EL (cell line): ENCODE measurements at regions not wholly inside any gene's neighbourhood (a gene's known extent, or its start where the extent isn't known, plus 50 kb on each side); places are given as distances from the start of the nearest gene placed in this dataset.

Experiments
- DNase-seq: peaks from one replicate; pipeline ENCODE4 v3.0.0-alpha.2; 2016

- no peak for DNase-seq
Measured at GRCh38 chr6:147042679-147043078, 161.5 kb upstream of the STXBP5 start.

GRCh38 chr6:147043994-147044477 lies 160.2 kb upstream of the STXBP5 start:
- peak; percentile 29 for DNase-seq

- no peak for DNase-seq
Measured at GRCh38 chr6:147046141-147046877, 157.9 kb upstream of the STXBP5 start.

- no peak for DNase-seq
Measured at GRCh38 chr6:147048930-147049329, 155.3 kb upstream of the STXBP5 start.

DNA sequence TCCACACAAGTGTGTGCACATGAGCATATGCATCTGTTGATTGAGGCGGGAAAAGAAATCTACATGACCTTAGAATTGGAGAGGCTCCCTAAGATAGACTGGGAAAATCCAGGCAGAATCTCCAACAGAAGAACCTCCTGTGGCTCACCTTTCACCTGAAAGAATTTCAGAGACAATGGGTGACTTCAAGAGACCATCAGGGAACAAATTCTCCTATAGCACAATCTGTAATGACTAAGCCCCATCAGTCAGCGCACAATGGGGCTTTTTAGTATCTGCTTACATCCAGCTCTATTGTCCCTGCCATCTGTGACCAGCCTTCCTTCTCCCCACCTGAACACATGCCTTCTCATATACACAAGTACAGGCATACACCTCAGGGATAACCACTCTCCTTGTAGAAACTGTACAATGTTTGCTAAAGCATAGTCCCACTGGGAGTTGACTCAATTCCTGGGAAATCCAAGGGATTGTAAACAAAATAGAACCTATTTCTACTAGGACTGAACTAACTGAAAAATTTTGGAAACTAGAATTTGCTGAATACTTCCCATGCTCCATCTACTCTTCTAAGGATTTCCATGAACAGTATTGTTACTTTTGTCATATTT lies 150.8 kb upstream of the STXBP5 start:
- no peak for DNase-seq

DNA sequence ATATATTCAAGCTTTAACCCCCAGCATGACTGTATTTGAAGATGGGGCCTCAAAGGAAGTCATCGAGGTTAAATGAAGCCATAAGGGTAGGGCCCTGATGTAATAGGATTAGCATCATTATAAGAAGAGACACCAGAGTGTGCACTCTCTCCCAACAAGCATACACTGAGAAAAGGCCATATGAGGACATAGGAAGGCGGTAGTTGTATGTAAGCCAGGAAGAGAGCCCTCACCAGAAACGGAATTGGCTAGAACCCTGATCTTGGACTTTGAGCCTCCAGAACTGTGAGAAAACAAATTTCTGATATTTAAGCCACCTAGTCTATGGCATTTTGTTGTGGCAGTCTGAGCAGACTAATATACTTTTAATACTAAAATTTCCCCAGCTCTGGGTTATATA lies 150.1 kb upstream of the STXBP5 start:
- DNase-seq: no peak

GRCh38 chr6:147054871-147055270 lies 149.3 kb upstream of the STXBP5 start:
- no peak for DNase-seq

- no peak for DNase-seq
Measured at GRCh38 chr6:147055821-147056392, 148.3 kb upstream of the STXBP5 start.

DNA sequence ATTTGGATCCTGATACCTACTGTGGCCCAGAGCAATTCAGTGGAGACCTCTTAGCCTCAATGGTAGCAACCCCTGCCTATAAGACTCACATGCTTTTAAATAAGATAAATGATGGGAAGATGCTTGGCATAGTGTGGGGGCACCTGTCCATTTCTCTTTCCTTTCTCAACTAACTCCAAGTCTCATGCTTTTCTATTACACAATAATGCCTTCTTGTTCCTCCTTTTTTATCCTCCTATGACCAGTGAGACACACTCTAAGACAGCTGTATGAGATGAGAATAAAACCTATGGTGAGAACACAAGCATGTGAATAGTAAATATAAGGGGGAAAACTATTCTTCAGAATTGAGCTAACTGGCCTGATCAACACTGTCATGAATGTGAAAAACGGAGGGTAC lies 147.0 kb upstream of the STXBP5 start:
- no peak for DNase-seq

GRCh38 chr6:147057705-147058342 lies 146.4 kb upstream of the STXBP5 start:
- no peak for DNase-seq

- DNase-seq: no peak
Measured at GRCh38 chr6:147058786-147059385, 145.3 kb upstream of the STXBP5 start.

DNA sequence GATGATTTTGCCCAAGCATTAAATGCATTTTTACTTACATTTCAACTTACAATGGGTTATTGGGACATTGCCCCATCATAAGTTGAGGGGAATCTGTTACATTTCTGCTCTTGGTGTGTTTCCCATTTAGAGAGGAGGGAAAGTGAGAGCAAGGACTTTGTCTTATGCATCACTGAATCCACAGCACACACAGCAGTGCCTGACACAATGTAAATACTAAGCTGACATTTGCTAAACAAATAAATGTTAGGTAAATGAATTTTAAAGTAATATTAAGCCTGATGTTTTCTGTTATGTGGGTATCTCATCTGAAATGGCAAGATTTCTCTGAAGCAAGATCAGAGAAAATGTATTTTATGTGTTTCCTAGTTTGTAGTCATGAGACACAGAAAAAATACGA lies 143.6 kb upstream of the STXBP5 start:
- no peak for DNase-seq

DNA sequence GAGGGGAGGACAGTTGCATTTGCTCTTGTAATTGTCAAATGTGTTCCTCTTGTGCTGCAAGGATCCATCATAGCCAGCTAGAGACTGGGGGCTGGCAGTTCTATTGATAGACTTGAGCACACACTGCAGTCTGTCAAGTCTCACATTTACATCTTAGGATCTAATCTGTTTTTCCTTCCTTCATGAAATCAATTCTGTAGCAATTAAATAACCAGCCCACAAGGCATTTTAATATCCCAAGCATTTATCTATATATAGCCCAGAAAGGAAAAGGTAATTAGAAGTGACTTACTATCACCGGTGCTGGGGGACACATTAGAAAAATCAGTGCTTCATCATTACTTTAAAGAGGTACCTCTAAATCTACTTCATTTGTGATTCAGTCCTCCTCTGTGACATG lies 143.0 kb upstream of the STXBP5 start:
- DNase-seq: no peak

GRCh38 chr6:147063469-147064031 lies 140.7 kb upstream of the STXBP5 start:
- DNase-seq: peak; percentile 82

DNA sequence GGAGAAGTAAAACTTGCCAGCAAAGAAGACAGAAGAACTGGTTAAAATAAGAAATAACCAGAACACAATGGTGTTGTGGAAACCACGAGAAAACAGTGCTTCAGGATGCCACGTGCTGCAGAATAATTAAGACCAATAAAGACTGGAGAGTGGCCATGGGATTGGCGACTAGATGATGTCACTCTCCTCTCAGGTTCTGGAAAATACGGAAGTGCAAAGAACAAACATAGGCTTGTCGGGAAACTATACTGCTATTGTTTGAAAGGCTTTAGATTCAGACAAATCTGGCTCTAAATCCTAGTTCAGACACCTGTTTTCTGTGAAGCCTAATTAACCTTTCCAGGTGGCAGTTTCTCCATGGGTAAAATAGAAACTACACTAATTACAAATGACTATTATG lies 138.4 kb upstream of the STXBP5 start:
- no peak for DNase-seq

DNA sequence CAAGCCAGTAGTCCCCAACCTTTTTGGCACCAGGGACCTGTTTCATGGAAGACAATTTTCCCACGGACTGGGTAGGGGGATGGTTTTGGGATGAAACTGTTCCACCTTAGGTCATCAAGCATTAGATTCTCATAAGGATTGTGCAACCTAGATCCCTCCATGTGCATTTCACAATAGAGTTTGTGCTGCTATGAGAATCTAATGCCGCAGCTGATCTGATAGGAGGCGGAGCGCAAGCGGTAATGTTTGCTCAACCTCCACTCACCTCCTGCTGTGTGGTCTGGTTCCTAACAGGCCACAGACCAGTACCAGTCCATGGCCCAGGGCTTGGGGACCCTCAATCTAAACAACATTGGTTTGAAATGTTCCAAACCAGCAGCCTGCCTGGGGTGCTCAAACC lies 137.0 kb upstream of the STXBP5 start:
- DNase-seq: no peak

- DNase-seq: no peak
Measured at GRCh38 chr6:147071776-147072175, 132.4 kb upstream of the STXBP5 start.

DNA sequence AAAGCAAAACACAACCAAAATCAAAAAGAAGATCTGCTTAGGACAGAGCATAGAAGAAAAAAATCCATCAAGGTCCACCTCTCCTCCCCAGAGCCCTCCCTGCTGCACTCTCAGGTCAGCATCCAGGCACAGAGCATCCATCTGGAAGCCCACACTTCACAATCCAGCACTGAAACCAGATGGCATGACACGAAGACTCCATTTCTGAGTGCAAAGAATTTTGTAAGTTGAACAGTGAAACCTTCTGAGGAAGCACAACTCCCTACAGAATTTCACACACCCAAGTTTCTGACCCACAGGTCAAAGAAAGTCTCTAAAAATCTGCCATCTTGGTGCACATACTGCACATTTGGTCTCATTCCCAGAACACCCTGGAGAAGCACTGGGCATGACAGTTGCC lies 128.8 kb upstream of the STXBP5 start:
- DNase-seq: no peak

GRCh38 chr6:147077251-147077650 lies 127.0 kb upstream of the STXBP5 start:
- DNase-seq: no peak

GRCh38 chr6:147078106-147078505 lies 126.1 kb upstream of the STXBP5 start:
- no peak for DNase-seq

- peak; percentile 2 for DNase-seq
Measured at GRCh38 chr6:147078602-147079001, 125.6 kb upstream of the STXBP5 start.

DNA sequence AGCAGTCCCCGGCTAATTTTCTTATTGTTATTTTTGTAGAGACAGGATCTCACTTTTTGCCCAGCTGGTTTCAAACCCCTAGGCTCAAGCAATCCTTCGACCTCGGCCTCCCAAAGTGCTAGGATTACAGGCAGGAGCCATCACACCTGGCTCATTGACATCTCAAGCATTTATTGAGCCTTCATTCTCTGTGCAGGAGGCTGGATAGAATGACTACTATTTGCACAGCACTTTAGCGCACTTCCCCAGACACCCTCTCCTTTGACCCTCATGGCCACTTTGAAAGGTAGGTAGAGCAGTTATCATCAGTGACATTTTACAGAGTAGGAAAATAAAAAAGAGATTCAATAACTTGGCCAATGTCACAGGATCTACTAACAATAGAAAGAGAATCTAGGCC lies 124.0 kb upstream of the STXBP5 start:
- DNase-seq: no peak

DNA sequence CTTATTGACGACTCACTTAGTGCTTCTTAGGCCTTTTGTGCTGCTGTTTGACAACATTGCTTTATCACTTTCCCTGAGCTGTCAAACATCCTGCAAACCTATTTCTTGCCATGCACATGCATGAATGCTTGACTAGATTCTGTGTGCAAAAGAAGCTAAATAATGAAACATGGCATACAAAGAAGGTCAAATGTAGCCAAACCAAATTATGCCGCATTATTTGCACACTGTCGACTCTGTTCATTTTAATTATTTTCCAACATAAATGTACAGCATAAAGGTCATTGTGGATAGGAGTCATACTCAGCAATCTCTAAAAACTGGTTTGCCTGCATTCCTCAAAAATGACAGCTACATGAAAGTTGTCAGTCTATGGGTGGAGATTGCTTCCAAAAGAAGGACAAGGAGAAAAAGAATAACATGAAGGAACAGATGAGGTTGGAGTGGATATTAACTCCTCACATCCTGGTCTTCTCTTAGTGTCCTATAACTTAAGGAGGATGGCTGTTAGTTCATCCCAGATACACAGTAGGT lies 123.1 kb upstream of the STXBP5 start:
- DNase-seq: no peak
